GM12872 (cell line): ENCODE measurements at regions not wholly inside any gene's neighbourhood (a gene's known extent, or its start where the extent isn't known, plus 50 kb on each side); places are given as distances from the start of the nearest gene placed in this dataset.

Experiments used
- CTCF ChIP-seq: IDR thresholded peaks from 3 replicates; pipeline ENCODE4 v1.5.1; 2011; ENCODE audit warnings: low read depth, mild to moderate bottlenecking, low read length, moderate library complexity; ENCODE audit not compliant: insufficient read depth

- no peak for TF ChIP-seq CTCF
Observed at GRCh38 chr11:128148208-128148607, 439.1 kb downstream of the ETS1 start.

GRCh38 chr11:128146926-128147605 lies 440.3 kb downstream of the ETS1 start:
- no peak for TF ChIP-seq CTCF

- TF ChIP-seq CTCF, result no peak
Observed at GRCh38 chr11:128135451-128135850, 451.9 kb downstream of the ETS1 start.

- no peak for TF ChIP-seq CTCF
Observed at GRCh38 chr11:128133501-128133900, 453.9 kb downstream of the ETS1 start.

- no peak for TF ChIP-seq CTCF
Observed at GRCh38 chr11:128130052-128130451, 457.3 kb downstream of the ETS1 start.

- no peak for TF ChIP-seq CTCF
Observed at GRCh38 chr11:128125723-128126122, 461.6 kb downstream of the ETS1 start.

- no peak for TF ChIP-seq CTCF
Observed at GRCh38 chr11:128116885-128117284, 470.5 kb downstream of the ETS1 start.
